ENCODE measurements at regions not wholly inside any gene's neighbourhood (a gene's known extent, or its start where the extent isn't known, plus 50 kb on each side); places are given as distances from the start of the nearest gene placed in this dataset.

DNA sequence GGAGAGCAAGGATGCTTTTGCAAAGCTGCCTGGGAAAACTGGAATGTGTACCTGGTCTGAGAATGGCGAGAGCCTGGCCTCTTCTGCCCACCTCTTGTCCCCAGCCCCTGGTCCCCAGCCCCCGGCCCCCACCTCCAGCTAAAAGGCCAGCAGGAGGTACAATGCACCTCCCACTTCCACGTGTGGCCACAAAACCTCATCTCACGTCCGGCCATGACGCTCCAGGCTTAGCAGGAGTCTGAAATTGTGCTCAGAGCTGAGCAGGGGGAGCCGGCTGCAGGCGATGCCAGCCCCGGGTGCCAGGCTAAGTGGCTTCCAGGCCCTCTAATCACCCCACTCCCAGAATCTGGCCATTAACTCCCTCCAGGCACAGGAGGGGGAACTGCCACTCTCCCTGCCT lies 83.1 kb upstream of the PRR20G start:
- no peak for FAIRE-seq

DNA sequence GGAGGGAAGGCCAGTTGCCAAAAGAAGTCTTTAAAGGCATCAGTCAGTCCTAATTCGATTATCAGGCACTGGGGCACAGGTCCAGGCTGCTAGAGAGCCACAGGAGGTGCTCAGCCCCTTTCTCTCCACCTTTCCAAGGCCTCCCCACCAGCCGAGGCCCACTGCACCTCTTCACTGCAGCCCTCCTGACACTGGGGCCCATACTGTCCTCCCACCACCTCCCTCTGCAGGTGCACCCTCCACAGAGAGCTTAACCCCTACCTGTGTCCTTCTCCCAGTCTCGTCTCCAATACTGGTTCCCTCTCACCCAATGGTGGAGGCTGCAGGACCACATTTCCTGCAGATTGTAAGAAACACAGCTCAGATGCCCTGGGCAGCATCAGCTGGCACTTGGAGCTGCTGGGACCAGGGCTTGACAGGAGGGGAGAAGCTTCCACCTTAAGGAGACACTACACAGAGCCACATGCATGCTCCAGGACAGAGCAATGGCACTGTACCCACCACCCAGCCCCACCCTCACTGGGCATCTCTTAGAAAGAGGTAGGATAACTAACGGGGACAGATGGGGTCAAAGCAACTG lies 81.6 kb upstream of the PRR20G start:
- FAIRE-seq = no peak

DNA sequence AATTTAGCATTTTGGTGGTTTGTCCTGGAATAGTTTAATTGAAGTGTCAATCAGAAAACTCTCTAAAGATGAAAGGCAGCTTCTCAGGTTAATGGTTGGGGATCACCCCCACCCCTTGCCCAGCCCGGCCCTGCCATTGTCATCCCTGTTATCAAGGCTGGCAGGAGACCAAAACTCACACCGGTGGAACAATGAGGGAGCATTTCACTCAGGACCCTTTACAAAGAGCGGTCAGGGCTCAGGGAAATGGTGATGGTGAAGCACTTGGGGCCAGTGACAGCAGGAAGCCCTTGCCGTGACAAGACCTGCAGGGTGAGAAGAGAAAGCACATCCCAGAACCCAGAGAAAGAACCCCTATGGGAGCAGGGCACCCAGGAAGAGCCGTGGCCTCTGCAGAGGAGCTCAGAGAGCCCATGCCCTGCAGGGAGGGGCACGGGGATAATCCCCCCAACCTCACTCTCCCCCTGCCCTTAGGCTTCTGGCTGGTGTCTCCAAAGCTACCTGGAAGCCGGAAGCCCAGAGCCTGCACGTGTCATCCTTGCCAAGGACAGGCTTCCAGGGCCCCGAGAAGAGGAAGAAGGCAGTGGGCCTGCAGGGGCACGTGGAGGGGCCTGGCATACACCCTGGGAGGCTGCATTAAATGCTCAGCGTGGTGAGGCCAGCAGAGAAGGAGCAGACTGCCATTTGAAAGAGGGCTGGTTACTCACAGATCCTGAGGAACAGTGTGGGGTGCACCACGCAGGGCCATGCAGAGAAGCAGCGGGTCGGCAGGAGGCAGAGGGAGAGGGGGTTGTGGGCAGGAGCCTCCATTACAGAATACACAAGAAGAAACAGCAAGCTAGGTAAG lies 80.6 kb upstream of the PRR20G start:
- no peak for FAIRE-seq

DNA sequence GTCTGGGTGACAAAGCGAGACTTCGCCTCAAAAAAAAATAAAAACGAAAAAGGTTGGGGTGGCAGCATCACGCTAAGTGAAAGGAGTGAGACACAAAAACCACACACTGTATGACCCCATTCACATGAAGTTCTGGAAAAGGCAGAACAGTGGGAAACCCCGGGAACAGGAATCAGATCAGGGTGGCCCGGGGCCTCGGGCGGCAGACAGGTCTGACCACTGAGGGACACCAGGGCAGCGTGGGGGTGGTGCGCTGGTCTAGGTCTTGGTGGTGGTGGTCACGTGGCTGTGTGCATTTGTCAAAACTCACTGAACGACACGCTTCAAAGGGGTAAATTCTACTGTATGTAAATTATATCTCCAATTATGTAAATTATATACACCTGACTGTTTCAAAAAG lies 79.7 kb upstream of the PRR20G start:
- FAIRE-seq = no peak

DNA sequence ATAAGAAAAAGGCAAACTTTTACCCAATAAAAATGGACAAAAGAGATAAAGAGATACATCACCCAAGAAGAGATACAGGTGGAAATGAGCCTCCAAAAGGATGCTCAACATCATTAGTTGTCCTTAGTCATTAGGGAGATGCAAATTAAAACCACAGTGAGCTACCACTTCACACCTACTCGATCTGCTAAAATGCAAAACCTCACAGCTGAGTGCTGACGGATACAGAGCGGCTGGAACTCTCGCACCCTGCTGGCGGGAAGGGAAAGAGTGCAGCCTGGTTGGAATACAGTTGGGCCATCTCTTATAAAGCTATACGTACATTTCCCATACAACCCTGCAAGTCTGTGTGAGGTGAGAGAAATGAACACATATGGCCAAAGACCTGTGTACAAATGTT lies 78.5 kb upstream of the PRR20G start:
- FAIRE-seq = no peak

DNA sequence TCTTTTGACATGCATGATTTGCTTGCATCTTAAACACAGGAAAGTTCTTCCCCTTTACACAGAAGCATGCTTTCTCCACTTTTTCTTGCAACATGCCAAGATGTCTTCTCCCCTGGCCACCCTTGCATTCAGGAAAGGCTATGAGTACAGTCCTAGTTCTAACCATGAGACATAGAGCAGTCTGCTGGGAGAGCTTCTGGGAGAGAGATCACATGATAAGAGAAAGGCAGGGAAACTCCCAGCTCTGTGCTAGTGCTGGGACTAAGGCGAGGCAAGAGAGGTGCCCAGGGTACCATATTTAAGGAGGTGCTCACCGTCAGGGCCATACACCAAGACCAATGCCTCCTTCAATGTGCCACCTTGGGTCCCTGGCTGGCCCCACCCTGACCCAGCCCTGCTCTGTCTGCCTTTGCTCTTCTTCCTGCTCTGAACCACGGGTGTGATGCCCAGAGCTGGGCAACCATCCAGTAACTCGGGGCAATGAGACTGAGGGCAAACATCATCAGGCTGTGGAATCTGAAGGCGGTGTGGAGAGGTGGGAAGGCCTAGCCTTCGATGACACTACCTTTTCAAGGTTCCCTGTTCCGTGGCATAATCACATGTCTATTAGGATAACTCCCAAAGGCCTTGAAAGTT lies 77.4 kb upstream of the PRR20G start:
- no peak for FAIRE-seq

DNA sequence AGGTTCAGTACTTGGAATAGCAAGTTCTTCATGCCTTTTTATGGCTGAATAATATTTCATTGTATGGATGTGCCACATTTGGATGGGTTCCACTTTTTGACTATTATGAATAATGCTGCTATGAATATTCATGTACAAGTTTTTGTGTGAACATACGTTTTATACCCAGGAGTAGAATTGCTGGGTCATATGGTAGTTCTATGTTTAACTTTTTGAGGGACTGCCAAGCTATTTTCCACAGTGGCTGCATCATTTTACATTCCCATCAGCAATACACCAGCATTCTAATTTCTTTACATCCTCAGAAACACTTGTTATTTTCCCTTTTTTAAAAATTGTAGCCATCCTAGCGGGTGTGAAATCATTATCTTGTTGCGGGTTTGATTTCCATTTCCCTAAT lies 76.0 kb upstream of the PRR20G start:
- FAIRE-seq = no peak

DNA sequence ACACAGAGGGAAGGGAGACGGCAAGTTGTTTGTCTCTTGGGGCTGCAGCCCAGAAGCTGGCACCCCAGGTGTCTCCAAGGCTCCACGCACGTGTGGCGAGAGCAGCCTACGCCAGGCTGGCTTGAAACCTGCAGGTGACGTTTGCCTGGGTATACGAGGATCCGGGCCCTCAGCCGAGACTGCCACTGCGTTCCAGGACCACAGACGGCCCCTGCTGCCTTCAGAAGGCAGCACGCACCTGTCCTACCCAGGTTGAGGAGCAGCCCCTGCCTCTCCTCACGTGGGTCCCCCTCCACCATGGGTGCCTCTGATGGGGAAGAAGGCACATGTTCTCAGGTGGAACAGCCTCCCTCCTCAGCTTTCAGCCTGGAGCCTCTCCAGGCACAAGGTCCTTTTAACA lies 75.3 kb upstream of the PRR20G start:
- FAIRE-seq = no peak

DNA sequence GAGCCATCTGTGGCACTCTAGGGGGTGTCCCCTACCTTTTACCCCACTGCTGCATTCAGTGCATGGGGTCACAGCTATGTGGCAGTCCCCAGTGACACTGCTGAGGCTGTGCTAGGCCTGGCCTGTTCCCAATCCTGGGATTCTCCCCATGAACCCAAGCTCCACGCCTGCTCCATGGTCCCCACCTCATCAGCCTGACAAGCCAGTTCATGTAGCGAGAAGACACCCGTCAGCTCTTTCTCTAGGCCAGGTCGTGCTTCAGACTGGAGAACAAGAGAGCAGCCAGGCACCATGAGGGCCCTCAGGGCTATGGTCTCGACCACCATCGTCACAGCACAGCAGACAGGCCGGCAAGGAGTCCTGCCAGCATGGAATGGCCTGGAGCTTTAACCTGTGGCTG lies 72.8 kb upstream of the PRR20G start:
- FAIRE-seq = no peak

DNA sequence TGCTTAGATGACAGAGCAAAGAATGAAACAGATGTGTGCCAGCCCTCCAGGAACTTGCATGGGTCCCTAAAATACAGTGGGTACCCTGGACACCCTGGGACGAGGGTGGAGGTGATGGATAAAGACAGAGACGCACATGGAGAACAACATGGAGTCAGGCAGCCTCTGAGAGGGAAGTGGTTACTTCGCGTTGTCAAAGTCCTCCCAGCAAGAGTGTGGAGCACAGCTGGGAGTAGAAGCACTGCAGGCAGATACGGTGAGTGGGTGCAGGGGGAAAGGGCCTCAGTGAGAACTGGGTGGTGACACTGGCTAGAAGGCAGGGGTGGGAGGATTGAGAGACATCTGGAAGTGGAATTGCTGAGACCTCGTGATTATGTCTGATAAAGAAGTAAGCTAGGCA lies 70.8 kb upstream of the PRR20G start:
- no peak for FAIRE-seq

DNA sequence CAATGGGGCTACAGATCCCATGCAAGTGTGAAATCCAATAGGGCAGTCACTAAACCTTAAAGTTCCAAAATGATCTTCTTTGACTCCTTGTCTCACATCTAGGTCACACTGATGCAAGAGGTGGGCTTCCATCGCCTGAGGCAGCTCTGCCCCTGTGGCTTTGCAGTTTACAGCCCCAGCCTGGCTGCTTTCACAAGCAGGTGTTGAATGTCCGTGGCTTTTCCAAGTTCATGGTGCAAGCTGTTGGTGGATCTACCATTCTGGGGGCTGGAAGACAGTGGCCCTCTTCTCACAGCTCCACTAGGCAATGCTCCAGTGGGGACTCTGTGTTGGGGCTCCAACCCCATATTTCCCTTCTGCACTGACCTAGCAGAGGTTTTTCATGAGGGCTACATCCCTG lies 68.5 kb upstream of the PRR20G start:
- no peak for FAIRE-seq

DNA sequence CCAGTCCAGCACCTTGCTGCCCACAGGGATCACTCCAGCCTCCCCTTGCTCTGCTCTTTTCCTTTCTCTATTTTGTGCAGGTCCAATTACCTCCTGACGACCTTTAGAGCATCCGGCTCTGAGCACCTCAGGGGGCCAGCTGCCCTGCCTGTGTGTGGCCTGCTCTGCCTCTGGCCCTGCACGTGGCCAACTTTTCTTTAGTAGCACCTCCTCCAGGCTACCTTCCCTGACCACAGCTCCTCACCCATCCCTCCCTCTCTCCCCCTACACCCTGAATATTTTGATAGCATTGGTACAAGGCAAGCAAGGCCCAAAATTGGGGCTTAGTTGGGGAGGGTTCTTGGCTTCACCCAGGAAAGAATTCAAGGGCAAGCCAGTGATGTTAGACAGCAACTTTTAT lies 66.9 kb upstream of the PRR20G start:
- FAIRE-seq = no peak

DNA sequence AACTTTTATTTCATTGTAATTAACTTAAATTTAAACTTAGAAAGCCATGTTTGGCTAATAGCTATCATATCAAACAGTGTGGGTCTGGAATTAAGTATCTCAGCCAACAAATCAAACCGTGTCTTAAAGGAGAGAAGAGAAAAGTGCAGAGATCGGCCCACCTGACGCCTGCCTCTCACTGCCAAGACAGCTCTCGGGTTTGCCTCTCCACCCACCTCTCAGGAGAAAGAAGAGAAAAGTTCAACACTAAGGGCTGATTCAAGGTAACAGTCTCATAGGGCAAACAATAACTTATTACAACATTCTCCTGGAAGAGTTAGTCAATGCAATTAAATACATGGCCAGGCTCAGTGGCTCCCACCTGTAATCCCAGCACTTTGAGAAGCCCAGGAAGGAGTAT lies 64.8 kb upstream of the PRR20G start:
- no peak for FAIRE-seq

DNA sequence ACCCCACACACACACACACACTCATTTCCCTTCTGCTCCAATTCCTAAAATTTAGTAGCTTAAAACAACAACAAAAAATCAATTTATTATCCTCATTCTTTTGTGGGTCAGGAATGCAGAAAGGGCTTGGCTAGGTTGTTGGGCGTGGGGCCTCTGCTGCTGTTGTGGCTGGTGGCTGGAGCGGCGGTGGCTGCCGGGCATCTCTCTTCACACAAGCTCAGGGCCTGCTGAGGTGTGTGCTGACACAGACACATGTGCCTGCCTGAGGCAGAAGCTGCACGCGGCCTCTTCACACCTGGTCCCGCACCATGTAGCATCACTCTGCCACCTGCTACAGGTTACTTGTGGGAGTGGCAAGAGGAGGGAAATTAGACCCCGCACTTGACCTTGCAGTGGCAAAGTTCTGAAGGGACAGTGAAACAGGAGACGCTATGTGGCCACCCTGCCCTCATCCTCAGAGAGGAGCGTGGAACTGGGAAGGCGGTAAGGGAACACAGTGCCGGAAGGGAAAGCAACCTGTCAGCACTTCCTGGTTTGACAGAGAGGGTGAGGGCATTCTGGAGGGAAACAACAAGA lies 64.0 kb upstream of the PRR20G start:
- FAIRE-seq = no peak

DNA sequence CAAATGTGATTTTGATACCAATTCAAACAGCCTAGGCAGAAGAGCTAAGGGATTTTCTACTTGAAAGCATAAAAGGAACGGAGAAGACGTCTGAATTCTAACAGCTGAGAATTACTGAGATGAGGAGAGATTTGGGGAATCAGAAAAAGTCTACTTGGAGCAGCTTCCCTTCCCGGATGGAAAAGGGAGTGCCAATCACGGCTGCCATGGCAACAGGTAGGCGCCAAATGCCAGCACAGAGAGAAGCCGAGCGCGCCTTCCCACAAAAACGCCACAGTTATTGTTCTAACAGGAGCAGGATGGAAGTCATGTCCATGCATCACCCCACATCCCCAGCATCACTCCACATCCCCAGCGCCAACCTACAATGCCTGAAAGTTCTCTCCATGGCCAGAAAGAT lies 63.5 kb upstream of the PRR20G start:
- FAIRE-seq = no peak

DNA sequence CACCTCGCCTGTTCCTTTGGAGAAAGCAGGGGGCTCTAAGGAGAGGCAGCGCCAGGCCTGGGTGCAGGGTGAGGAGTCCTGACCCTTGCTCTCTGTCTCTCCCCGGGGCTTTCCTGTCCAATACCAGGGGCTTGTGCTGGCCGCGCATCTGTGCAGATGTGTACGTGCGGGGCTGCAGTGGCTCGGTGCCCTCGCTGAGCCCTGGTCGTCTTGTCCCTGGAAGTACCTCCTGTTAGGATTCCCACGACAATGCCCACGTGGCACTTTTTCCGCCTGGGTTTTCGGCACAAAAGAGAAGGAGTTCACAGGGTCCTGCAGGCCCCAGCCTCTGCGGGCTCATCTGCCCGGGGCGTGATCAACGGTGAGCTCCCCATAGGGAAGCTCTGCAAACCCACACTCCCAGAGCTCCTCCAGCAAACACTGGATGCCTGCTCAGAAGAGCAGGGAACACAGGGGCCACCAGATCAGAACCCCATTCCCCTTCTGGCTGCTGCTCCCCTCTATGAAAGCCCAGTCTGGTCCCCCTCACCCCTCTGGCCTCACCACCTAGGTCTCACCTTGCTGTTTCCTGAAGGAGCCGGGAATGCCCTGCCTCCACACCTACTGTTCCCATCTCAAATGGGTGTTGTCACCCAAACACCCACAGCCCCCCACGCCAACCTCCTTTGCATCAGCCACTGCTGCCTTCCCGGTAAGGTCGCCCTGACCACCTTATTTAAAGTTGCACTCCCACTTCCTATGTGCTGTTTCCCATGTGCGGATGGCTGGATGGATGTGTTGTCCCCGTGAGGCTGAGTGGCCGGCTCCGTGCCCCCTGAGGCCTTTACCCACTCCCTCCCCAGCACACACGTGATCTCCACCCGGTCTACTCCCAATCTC lies 62.6 kb upstream of the PRR20G start:
- FAIRE-seq = no peak

DNA sequence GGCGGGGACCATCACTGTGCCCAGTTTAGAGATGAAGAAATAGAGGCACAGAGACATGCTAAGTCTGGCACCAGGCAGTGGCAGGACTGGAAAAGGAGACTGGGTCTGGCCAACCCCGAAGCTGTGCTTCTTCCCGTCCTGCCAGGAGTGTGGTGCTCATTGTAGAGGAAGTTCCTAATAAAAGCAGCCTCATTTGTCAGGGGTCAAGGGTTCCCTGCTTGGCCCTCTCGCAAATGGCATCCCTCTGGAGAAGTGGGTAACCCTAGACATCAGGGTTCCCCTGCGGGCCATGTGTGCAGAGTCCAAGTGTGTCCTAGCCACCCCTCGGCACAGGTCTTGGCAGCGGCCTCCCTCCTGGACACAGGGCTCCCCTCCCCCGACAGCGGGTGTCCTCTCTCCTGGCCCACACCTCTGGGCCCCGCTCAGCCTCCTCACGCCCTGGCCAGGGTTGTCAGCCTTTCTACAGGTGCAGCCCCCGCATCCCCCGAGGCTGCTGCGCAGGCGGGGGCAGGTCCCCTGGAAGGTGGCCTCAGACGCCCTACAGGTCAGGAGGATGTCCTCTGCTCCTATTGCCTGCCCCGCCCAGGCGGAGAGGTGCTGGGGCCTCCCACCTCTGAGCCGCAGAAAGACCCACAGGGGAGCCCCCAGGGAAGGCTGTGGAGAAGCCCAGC lies 61.8 kb upstream of the PRR20G start:
- FAIRE-seq = no peak

DNA sequence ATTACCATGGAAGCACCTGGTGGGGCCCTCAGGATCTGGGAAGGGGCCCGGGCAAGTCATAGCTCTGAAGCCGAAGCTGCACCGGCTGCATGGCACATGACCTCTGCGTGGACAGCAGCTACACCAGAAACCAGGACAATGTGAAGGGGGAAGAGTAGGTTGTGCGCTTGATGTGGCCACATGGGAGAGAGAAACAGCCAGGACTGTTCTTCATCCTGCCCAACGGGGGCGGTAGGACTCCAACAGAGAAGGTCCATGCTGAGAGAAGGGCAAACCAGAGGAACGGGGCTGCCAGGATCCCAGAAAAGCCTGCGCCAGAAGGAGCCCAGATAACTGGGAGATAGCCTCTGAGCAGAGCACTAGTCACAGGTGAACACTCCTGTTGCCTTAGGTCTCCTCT lies 54.9 kb upstream of the PRR20G start:
- no peak for FAIRE-seq

DNA sequence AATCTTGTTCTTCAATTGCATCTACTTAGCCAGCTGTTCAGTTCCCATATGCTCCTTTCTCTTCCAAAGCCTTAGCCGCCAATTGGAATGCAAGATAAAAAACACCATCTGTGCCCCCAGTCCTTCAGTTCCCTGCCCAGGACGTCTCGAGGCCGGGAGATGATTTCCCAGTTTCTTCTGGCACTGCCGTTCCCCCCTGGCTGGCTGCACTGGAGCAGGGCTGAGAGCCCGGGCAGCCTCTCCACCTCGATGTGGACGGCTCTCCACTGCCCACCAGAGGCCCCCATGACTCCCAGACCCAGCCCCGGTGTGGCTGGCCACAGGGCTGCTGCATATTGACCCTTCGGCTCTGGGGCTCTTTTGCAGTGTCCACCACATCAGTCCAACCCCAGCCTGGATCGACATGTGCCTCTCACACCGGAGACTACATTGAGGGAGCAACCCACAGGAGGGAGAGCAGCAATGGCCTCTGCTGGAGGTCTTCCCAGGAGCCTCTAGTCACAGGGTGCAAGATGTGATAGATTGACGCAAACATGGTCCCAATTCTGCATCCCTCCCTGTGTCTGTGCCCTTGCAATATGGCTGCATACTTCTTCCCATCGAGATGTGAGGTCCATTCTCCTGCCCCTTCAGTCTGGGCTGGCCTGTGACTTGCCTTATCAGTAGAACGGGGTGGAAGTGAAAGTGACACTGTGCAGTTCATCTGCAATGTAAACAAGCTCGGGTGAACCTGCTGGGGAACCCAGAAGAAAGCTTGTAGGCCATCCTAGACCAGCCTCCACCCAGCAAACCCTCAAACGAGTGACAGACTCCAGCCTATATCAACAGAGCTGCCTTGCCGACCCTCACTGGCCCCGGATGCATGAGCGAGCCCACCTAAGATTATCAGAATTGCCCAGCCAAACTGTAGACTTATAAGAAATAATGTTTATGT lies 52.3 kb upstream of the PRR20G start:
- FAIRE-seq = no peak

DNA sequence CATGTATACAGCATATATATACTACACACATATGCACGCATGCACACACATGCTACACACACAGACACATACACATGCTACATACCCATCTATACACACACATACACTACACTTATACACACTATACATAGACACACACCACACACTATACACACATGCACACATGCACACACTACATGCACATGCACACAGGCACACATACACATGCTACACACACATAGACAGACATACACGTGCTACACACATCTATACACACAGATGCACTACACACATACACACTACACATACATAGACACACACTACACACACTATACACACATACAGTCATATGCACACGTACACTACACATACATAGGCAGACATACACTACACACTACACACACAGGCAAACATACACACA lies 51.2 kb upstream of the PRR20G start:
- FAIRE-seq = no peak

DNA sequence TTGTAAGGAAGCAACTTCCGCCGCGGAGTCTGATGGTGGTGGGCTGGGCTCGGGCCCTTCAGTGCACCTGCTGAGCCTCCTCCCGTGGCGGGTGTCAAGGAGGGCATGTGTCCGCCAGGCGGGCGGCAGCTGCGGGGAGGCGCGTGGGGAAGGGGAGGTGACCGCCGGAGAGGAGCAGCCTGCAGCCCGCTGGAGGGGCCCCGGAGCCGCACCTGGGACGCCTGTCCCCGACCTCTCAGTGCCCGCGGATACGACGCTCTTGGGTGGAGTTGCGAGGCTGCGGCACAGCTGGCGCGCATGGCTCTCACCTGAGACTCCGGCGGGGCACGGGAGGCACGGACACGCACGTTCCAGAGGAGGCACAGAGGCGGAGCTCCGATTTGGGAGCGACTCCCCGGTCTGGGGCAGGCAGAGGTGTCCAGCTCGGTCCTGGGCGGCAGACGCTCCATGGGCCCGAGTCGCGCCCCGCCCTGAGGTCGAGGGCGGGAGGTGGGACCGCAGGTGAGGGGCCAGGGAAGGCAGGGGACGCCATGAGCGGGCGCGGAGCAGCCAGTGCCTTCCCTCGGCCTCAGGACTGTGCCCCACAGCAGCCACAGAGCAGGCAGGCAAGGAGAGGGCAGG lies 50.2 kb upstream of the PRR20G start:
- FAIRE-seq = no peak

Data from islet of Langerhans (tissue), 1 donor.